Breast epithelium (tissue), 4 donors: ENCODE measurements at regions not wholly inside any gene's neighbourhood (a gene's known extent, or its start where the extent isn't known, plus 50 kb on each side); places are given as distances from the start of the nearest gene placed in this dataset.

Source experiments
- DNase-seq, 2 donors: peaks; one replicate each; pipeline ENCODE4 v3.0.0-alpha.2; 2019; ENCODE audit warnings: low spot score in 2 of 2
- H3K27ac ChIP-seq, 2 donors: fragments of 200-600 bp; sonication (generic) in 1 of 2; one replicate each; pipeline ENCODE4 v1.5.1; 2016 to 2019; ENCODE audit warnings: mild to moderate bottlenecking in 1 of 2
- H3K27me3 ChIP-seq, 2 donors: fragments of 200-600 bp; sonication (generic) in 1 of 2; one replicate each; pipeline versions ENCODE4 v1.5.1 to v1.6.0; 2017 to 2019; ENCODE audit warnings: control low read depth in 1 of 2, mild to moderate bottlenecking in 1 of 2
- H3K36me3 ChIP-seq: fragments of 200-600 bp; one replicate; pipeline ENCODE4 v1.5.1; 2019
- H3K4me1 ChIP-seq, 2 donors: fragments of 200-600 bp; sonication (generic); one replicate each; pipeline ENCODE4 v1.5.1; 2016 to 2019; ENCODE audit warnings: control low read depth in 1 of 2
- H3K4me3 ChIP-seq, 3 donors: fragments of 200-600 bp; sonication (generic); 1 replicate in 2 of 3; 2 replicates in 1 of 3; pipeline ENCODE4 v1.5.1; 2016 to 2019; ENCODE audit warnings: mild to moderate bottlenecking in 3 of 3, moderate library complexity in 2 of 3
- H3K9me3 ChIP-seq, 2 donors: fragments of 200-600 bp; sonication (generic) in 1 of 2; one replicate each; pipeline ENCODE4 v1.5.1; 2016 to 2019; ENCODE audit warnings: control low read depth in 1 of 2
- CTCF ChIP-seq, 3 donors: fragments of 450-650 bp; IDR thresholded peaks; one replicate each; pipeline ENCODE4 v1.5.1; 2016 to 2017; ENCODE audit warnings: antibody characterized with exemption in 3 of 3, mild to moderate bottlenecking in 3 of 3, moderate library complexity in 3 of 3
- POLR2A ChIP-seq: fragments of 450-650 bp; IDR thresholded peaks from one replicate; pipeline ENCODE4 v1.6.1; 2016; ENCODE audit warnings: antibody characterized with exemption, mild to moderate bottlenecking, moderate library complexity
- POLR2AphosphoS5 ChIP-seq, 3 donors: sonication (generic); formaldehyde crosslinking; IDR thresholded peaks; one replicate each; pipeline ENCODE4 v1.6.1; 2017; ENCODE audit warnings: antibody characterized with exemption in 3 of 3
- intact Hi-C: fragments of 100-400 bp; cut with DNase I; formaldehyde crosslinking; loops from one replicate; pipeline ENCODE4 v1.15.1; 2023; ENCODE audit warnings: low total_unique reads

- DNase-seq, result no peak
- Histone ChIP-seq H3K9me3 (peaks cover 0 to 5% of the 10 kb centered on the region in 2 donors), H3K27ac (no peak overlapping the region), H3K27me3 (no peaks in the 10 kb centered on the region), H3K4me3 (no peak overlapping the region), H3K4me1 (no peaks in the 10 kb centered on the region), H3K36me3 (no peaks in the 10 kb centered on the region)
- intact Hi-C loops, result no loop called here
- TF ChIP-seq POLR2AphosphoS5 (IDR thresholded peaks at IDR 0.05) (no peak), CTCF (IDR thresholded peaks at IDR 0.05) (no peak), POLR2A (no peak)
Measured at GRCh38 chr10:59464483-59464882, 102.1 kb upstream of the FAM13C start.

- TF ChIP-seq POLR2AphosphoS5 (IDR thresholded peaks at IDR 0.05), result no peak
- TF ChIP-seq POLR2A, result no peak
- TF ChIP-seq CTCF (IDR thresholded peaks at IDR 0.05), result no peak
- Histone ChIP-seq H3K4me3 (no peak overlapping the region), H3K4me1 (no peaks in the 10 kb centered on the region), H3K27ac (no peak overlapping the region), H3K36me3 (no peaks in the 10 kb centered on the region), H3K9me3 (no peaks in the 10 kb centered on the region), H3K27me3 (no peaks in the 10 kb centered on the region)
- no peak for DNase-seq
- intact Hi-C loops, result no loop called here
Measured at GRCh38 chr10:59463909-59464308, 101.6 kb upstream of the FAM13C start.

DNA sequence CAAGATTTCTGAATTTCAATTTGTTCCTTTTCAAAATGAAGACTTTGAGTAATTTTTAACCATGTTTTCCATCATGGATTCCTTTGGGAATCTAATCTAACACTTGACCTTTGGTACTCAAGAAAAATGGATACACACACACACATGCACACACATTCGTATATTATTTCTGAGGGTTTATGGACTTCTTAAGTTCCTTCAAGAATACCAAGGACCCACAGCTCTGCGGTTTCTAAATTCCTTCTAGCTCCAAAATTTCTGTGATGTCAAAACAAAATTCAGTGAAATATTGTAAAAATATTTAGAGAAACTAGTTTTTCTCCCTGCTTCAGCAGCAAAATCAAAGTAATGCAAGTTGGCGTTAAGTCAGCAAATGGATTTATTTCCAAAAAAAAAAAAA lies 98.3 kb upstream of the FAM13C start:
- intact Hi-C loops, result no loop called here
- Histone ChIP-seq H3K9me3 (no peaks in the 10 kb centered on the region), H3K36me3 (no peaks in the 10 kb centered on the region), H3K4me3 (no peak overlapping the region), H3K27me3 (no peaks in the 10 kb centered on the region), H3K27ac (no peak overlapping the region), H3K4me1 (no peaks in the 10 kb centered on the region)
- no peak for DNase-seq
- no peak for TF ChIP-seq CTCF (IDR thresholded peaks at IDR 0.05)
- TF ChIP-seq POLR2AphosphoS5 (IDR thresholded peaks at IDR 0.05), result no peak
- no peak for TF ChIP-seq POLR2A

DNA sequence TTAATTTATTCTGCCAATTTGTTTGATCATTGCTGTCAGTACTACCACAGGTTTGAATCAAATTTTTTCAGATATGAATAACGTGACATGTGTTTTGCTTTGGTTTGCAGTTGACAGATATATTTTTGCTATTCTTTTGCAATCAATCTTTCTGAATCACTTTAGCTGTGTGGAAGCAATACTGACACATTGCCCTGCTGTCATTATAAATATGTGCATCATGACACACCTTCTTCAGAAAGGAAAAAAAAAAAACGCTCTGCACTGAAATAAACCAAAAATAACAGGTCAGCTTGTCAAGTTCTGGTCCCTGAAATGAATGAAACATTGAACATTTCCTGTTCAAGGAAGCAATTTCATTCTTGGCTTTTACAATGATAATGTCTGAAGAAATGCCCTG lies 93.8 kb upstream of the FAM13C start:
- TF ChIP-seq CTCF (IDR thresholded peaks at IDR 0.05) (no peak), POLR2AphosphoS5 (IDR thresholded peaks at IDR 0.05) (no peak), POLR2A (no peak)
- DNase-seq, result no peak
- no peaks in the 10 kb centered on the region for H3K27me3 ChIP-seq
- H3K27ac ChIP-seq, result no peak overlapping the region
- intact Hi-C loops, result no loop called here
- H3K36me3 ChIP-seq, result no peaks in the 10 kb centered on the region
- H3K4me1 ChIP-seq, result no peaks in the 10 kb centered on the region
- no peak overlapping the region for H3K4me3 ChIP-seq
- no peaks in the 10 kb centered on the region for H3K9me3 ChIP-seq

- intact Hi-C loops, result no loop called here
Measured at GRCh38 chr10:59454171-59454919, 92.0 kb upstream of the FAM13C start.

More at GRCh38 chr10:59454171-59454919, 92.0 kb upstream of the FAM13C start:
- H3K9me3 ChIP-seq, result no peaks in the 10 kb centered on the region
- H3K27me3 ChIP-seq, result no peaks in the 10 kb centered on the region
- no peaks in the 10 kb centered on the region for H3K36me3 ChIP-seq
- DNase-seq, result no peak
- H3K4me1 ChIP-seq, result no peaks in the 10 kb centered on the region
- H3K4me3 ChIP-seq, result no peak overlapping the region
- no peak overlapping the region for H3K27ac ChIP-seq
- TF ChIP-seq CTCF (IDR thresholded peaks at IDR 0.05) (no peak), POLR2AphosphoS5 (IDR thresholded peaks at IDR 0.05) (no peak), POLR2A (no peak)
